Lung (tissue), 11 donors: ENCODE measurements at regions not wholly inside any gene's neighbourhood (a gene's known extent, or its start where the extent isn't known, plus 50 kb on each side); places are given as distances from the start of the nearest gene placed in this dataset.
A peak's percentile ranks its signal among the peaks of the same experiment; 100 is the strongest.

Experiments
- ATAC-seq: fragments of 200-7000 bp; cut with Tn5 transposase; one replicate; pipeline ENCODE4 v1.9.1; 2020; ENCODE audit warnings: moderate number of reproducible peaks; ENCODE audit not compliant: insufficient read depth, low FRiP score
- DNase-seq, 3 donors: peaks; one replicate each; pipeline ENCODE4 v3.0.0-alpha.2; 2013 to 2017
- H3K27ac ChIP-seq, 2 donors: one replicate each; pipeline ENCODE4 v1.5.1; 2013; ENCODE audit warnings: mild to moderate bottlenecking in 2 of 2, moderate library complexity in 2 of 2, control low read depth in 1 of 2, inconsistent platforms in 1 of 2, low read depth in 1 of 2, low read length in 1 of 2
- H3K27me3 ChIP-seq, 3 donors: one replicate each; pipeline ENCODE4 v1.5.1; 2013; ENCODE audit warnings: low read length in 2 of 3; ENCODE audit not compliant: control insufficient read depth in 3 of 3, insufficient read depth in 3 of 3
- H3K36me3 ChIP-seq, 4 donors: one replicate each; pipeline ENCODE4 v1.5.1; 2013; ENCODE audit warnings: low read length in 4 of 4, mild to moderate bottlenecking in 1 of 4, moderate library complexity in 1 of 4; ENCODE audit not compliant: control insufficient read depth in 4 of 4, insufficient read depth in 4 of 4
- H3K4me1 ChIP-seq, 5 donors: one replicate each; pipeline ENCODE4 v1.5.1; 2013; ENCODE audit warnings: low read length in 5 of 5, mild to moderate bottlenecking in 2 of 5, moderate library complexity in 1 of 5; ENCODE audit not compliant: control insufficient read depth in 5 of 5, insufficient read depth in 5 of 5
- H3K4me3 ChIP-seq: one replicate; pipeline ENCODE4 v1.5.1; 2013; ENCODE audit warnings: mild to moderate bottlenecking, control low read depth, moderate library complexity
- H3K9ac ChIP-seq, 2 donors: one replicate each; pipeline ENCODE4 v1.5.1; 2013; ENCODE audit warnings: low read length in 2 of 2, control low read depth in 1 of 2; ENCODE audit not compliant: insufficient read depth in 1 of 2
- H3K9me3 ChIP-seq, 4 donors: one replicate each; pipeline ENCODE4 v1.5.1; 2013; ENCODE audit warnings: low read length in 3 of 4, mild to moderate bottlenecking in 1 of 4, moderate library complexity in 1 of 4; ENCODE audit not compliant: control insufficient read depth in 4 of 4, insufficient read depth in 3 of 4
- CTCF ChIP-seq: IDR thresholded peaks from 2 replicates; pipeline ENCODE4 v1.5.1; 2012; ENCODE audit warnings: mild to moderate bottlenecking; ENCODE audit errors: control extremely low read depth, extremely low read depth
- WGBS, 2 donors: extraction: QIAGEN DNeasy Blood & Tissue Kit; methylation state at CpG; one replicate each; pipeline ENCODE4 v1.1.7; 2013; 5-methylcytosine and 5-hydroxymethylcytosine counted together
- donor health status: control.
- donor health status: control.
- donor health status: Bipolar disorder and iron deficiency.
- donor health status: healthy.
- donor health status: DM: yes; HTN: yes; CAD: no.

GRCh38 chr9:1837453-1838084, 177.6 kb upstream of the SMARCA2 start:
- Histone ChIP-seq H3K36me3 (no peaks in the 10 kb centered on the region), H3K4me3 (no peak overlapping the region), H3K9ac (no peak overlapping the region), H3K4me1 (peaks cover 0 to 2% (median 0%) of the 10 kb centered on the region in 5 donors), H3K27me3 (no peaks in the 10 kb centered on the region), H3K9me3 (no peaks in the 10 kb centered on the region), H3K27ac (no peak overlapping the region)
- 43% methylated on average over 6 of the region's 6 CpGs for WGBS, 2 donors
- TF ChIP-seq CTCF, result no peak
- ATAC-seq (peak; percentile 35), DNase-seq (peak; percentile 34 to 57 (median 48))

DNA sequence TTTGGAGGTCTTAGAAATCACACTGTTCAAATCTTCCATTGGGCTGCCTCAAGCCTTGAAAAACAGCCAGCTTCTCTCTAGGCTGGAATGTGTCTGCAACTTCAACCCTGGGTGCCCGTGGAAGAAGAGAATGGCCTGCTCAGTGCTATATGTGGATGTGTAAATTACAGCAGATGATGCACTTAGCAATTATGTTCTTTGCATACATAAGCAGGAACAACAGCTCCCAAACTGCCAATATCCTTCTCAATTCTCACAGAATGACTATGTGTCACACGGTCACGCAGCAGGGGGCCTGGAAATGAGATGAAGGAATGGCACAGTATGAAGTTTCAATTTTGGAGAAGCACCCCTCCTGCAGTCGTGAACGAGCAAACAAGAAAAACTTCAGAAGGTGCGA, 175.2 kb upstream of the SMARCA2 start:
- Histone ChIP-seq H3K4me1 (peaks cover 0 to 2% (median 0%) of the 10 kb centered on the region in 5 donors), H3K36me3 (no peaks in the 10 kb centered on the region), H3K9ac (no peak overlapping the region), H3K9me3 (no peaks in the 10 kb centered on the region), H3K27ac (no peak overlapping the region), H3K27me3 (no peaks in the 10 kb centered on the region), H3K4me3 (no peak overlapping the region)
- no peak for ATAC-seq
- WGBS, 2 donors, result 67 to 84% methylated on average over 6 of the region's 6 CpGs
- DNase-seq, result no peak
- TF ChIP-seq CTCF, result no peak

DNA sequence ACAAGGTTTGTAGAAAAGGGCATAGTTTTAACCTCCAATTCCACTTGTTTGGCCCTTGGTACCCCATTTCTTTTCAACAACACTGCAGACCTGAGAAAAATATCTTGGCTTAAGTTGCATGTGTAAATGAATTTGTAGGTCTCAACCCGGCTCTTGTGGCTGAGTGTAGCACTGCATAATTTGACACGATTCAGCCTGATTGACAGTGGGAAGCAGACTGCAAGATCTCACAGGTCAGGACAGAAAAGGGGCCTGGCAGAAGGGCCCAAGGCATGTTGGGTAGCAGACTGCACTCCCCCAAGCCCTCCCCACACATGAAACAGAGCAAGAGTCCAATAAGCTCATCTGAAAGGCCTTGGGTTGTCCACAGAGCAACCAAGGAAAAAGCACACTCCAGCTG, 169.7 kb upstream of the SMARCA2 start:
- no peak for TF ChIP-seq CTCF
- H3K27ac ChIP-seq, result no peak overlapping the region
- 45 to 53% methylated on average over 2 of the region's 2 CpGs for WGBS, 2 donors

GRCh38 chr9:1855726-1856125, 159.4 kb upstream of the SMARCA2 start:
- DNase-seq (no peak), ATAC-seq (no peak)
- Histone ChIP-seq H3K9ac (no peak overlapping the region), H3K27me3 (no peaks in the 10 kb centered on the region), H3K27ac (no peak overlapping the region), H3K9me3 (peaks cover 0 to 5% (median 2%) of the 10 kb centered on the region in 4 donors), H3K36me3 (no peaks in the 10 kb centered on the region), H3K4me3 (no peak overlapping the region), H3K4me1 (no peaks in the 10 kb centered on the region)
- 62 to 64% methylated on average over 3 of the region's 3 CpGs for WGBS, 2 donors
- TF ChIP-seq CTCF, result no peak

More for the DNA sequence above, 169.7 kb upstream of the SMARCA2 start:
- DNase-seq (no peak), ATAC-seq (no peak)
- no peak overlapping the region for H3K4me3 ChIP-seq
- H3K27me3 ChIP-seq, result no peaks in the 10 kb centered on the region
- H3K9ac ChIP-seq, result no peak overlapping the region
- H3K36me3 ChIP-seq, result no peaks in the 10 kb centered on the region
- H3K9me3 ChIP-seq, result no peaks in the 10 kb centered on the region
- peaks cover 0 to 10% (median 0%) of the 10 kb centered on the region in 5 donors for H3K4me1 ChIP-seq
